NT2/D1 (cell line): ENCODE measurements at regions not wholly inside any gene's neighbourhood (a gene's known extent, or its start where the extent isn't known, plus 50 kb on each side); places are given as distances from the start of the nearest gene placed in this dataset.

Experiments
- SUZ12 ChIP-seq: IDR thresholded peaks from 2 replicates; pipeline ENCODE4 v1.6.1; 2011; ENCODE audit not compliant: insufficient read length, insufficient read depth; ENCODE audit errors: extremely low read depth
- YY1 ChIP-seq: IDR thresholded peaks from 2 replicates; pipeline ENCODE4 v1.6.1; 2011; ENCODE audit not compliant: insufficient read length, insufficient read depth
- ZNF274 ChIP-seq: IDR thresholded peaks from 2 replicates; pipeline ENCODE4 v1.6.1; 2011; ENCODE audit warnings: mild to moderate bottlenecking, low read depth, low read length

GRCh38 chr5:163951069-163951468 lies 445.6 kb downstream of the MAT2B start:
- TF ChIP-seq YY1 (no peak), ZNF274 (no peak), SUZ12 (no peak)
